ENCODE measurements at regions not wholly inside any gene's neighbourhood (a gene's known extent, or its start where the extent isn't known, plus 50 kb on each side); places are given as distances from the start of the nearest gene placed in this dataset.

- Histone ChIP-seq H4K91ac (ENCODE audit: insufficient read length, low read depth, low read length) (no peak overlapping the region), H4K20me1 (ENCODE audit: control insufficient read depth, insufficient read depth, insufficient read length) (no peaks in the 10 kb centered on the region), H3K56ac (ENCODE audit: insufficient read length, low read depth, low read length) (no peak overlapping the region), H2BK15ac (ENCODE audit: low read depth, low read length) (no peak overlapping the region), H2BK120ac (ENCODE audit: low read depth, low read length, poor library complexity, severe bottlenecking) (no peak overlapping the region), H3K23ac (ENCODE audit: insufficient read length, low read depth, low read length) (no peak overlapping the region), H3K79me1 (ENCODE audit: insufficient read depth, low read depth, low read length, poor library complexity, severe bottlenecking) (no peaks in the 10 kb centered on the region), H3K4me2 (ENCODE audit: insufficient read depth, insufficient read length, low read length) (no peak overlapping the region), H3K79me2 (ENCODE audit: insufficient read depth, low read length) (no peaks in the 10 kb centered on the region), H3K23me2 (ENCODE audit: insufficient read length, low read depth, low read length, poor library complexity, severe bottlenecking) (no peaks in the 10 kb centered on the region), H3K9me3 (ENCODE audit: control insufficient read depth, low read depth, low read length) (no peaks in the 10 kb centered on the region), H3K18ac (ENCODE audit: insufficient read length, low read depth, low read length) (no peak overlapping the region), H3K27ac (ENCODE audit: insufficient read length, low read depth, low read length) (no peak overlapping the region), H2BK5ac (ENCODE audit: insufficient read length, low read length) (no peak overlapping the region), H2AFZ (ENCODE audit: low read length) (no peak overlapping the region), H3K9ac (ENCODE audit: extremely low read depth, insufficient read length, low read length) (no peak overlapping the region), H2AK5ac (ENCODE audit: insufficient read length, low read length) (no peak overlapping the region), H2BK12ac (ENCODE audit: insufficient read length, low read depth, low read length) (no peak overlapping the region), H4K5ac (ENCODE audit: insufficient read length, low read depth, low read length) (no peak overlapping the region), H3T11ph (ENCODE audit: low read length) (no peak overlapping the region), H4K8ac (replicated peaks; ENCODE audit: insufficient read length, low read depth, low read length) (no peak overlapping the region), H3K14ac (ENCODE audit: insufficient read depth, low read length) (no peak overlapping the region), H2BK20ac (ENCODE audit: low read depth, low read length, poor library complexity, severe bottlenecking) (no peak overlapping the region), H3K27me3 (ENCODE audit: insufficient read depth, low read length) (no peaks in the 10 kb centered on the region), H3K4me1 (ENCODE audit: insufficient read depth, low read length) (peaks cover 5% of the 10 kb centered on the region; the same call in 1 of the 2 replicates), H3K4ac (ENCODE audit: low read depth, low read length) (no peak overlapping the region)
- no peak overlapping the region for H3K4me3 Mint-ChIP-seq
- WGBS (ENCODE audit: extremely low coverage, insufficient read length, low lambda C conversion rate), result no CpG with 5 or more reads among the region's 7 CpGs
- no peaks in the 10 kb centered on the region for H3K27me3 Mint-ChIP-seq (ENCODE audit: low read depth)
- H3K36me3 Mint-ChIP-seq (ENCODE audit: insufficient read depth in 1 of 3, low read depth in 3 of 3), result 0 out of 7 replicates have a peak, but pooled peaks cover 0 to 3% (median 0%) of the 10 kb centered on the region in 3 experiments
- TF ChIP-seq, protein P1, sequence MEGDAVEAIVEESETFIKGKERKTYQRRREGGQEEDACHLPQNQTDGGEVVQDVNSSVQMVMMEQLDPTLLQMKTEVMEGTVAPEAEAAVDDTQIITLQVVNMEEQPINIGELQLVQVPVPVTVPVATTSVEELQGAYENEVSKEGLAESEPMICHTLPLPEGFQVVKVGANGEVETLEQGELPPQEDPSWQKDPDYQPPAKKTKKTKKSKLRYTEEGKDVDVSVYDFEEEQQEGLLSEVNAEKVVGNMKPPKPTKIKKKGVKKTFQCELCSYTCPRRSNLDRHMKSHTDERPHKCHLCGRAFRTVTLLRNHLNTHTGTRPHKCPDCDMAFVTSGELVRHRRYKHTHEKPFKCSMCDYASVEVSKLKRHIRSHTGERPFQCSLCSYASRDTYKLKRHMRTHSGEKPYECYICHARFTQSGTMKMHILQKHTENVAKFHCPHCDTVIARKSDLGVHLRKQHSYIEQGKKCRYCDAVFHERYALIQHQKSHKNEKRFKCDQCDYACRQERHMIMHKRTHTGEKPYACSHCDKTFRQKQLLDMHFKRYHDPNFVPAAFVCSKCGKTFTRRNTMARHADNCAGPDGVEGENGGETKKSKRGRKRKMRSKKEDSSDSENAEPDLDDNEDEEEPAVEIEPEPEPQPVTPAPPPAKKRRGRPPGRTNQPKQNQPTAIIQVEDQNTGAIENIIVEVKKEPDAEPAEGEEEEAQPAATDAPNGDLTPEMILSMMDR (conservative IDR thresholded peaks at IDR 0.05), result no peak
- H3K9me3 Mint-ChIP-seq, result no peaks in the 10 kb centered on the region
- peaks cover 27 to 30% of the 10 kb centered on the region in 2 experiments for H3K4me1 Mint-ChIP-seq
- no peak overlapping the region for H3K27ac Mint-ChIP-seq
- DNase-seq, result no peak
These were observed 100.6 kb downstream of the LIPG start for GRCh38 chr18:49662506-49662905.
